HepG2 (cell line): ENCODE measurements at regions not wholly inside any gene's neighbourhood (a gene's known extent, or its start where the extent isn't known, plus 50 kb on each side); places are given as distances from the start of the nearest gene placed in this dataset.

Experiments
- BRCA1 ChIP-seq: sonication (generic); formaldehyde crosslinking; IDR thresholded peaks from 2 replicates; pipeline ENCODE4 v1.4.0; 2020; ENCODE audit warnings: missing genetic modification reagents
- CEBPB ChIP-seq: IDR thresholded peaks from 2 replicates; pipeline ENCODE4 v1.6.1; 2011; ENCODE audit warnings: low read depth, low read length, improper control_type of control experiment, borderline replicate concordance
- ETS1 ChIP-seq: sonication (generic); formaldehyde crosslinking; IDR thresholded peaks from 2 replicates; pipeline ENCODE4 v1.4.0; 2020; ENCODE audit warnings: missing genetic modification reagents
- HIC2 ChIP-seq: sonication (generic); formaldehyde crosslinking; IDR thresholded peaks from 2 replicates; pipeline ENCODE4 v1.9.0; 2022; ENCODE audit warnings: low read depth, missing genetic modification reagents
- MAFG ChIP-seq: sonication (generic); formaldehyde crosslinking; IDR thresholded peaks from 2 replicates; pipeline ENCODE4 v1.5.1; 2020; ENCODE audit warnings: mild to moderate bottlenecking, missing genetic modification reagents
- MAZ ChIP-seq, 2 experiments: sonication (generic) in 1 of 2; formaldehyde crosslinking in 1 of 2; IDR thresholded peaks; 2 replicates each; pipeline versions ENCODE4 v1.5.0 to v1.6.1; 2012 to 2020; ENCODE audit warnings: low read depth in 2 of 2, mild to moderate bottlenecking in 2 of 2, borderline replicate concordance in 1 of 2, improper control_type of control experiment in 1 of 2, low read length in 1 of 2, missing genetic modification reagents in 1 of 2, moderate library complexity in 1 of 2
- MED13 ChIP-seq: sonication (generic); formaldehyde crosslinking; IDR thresholded peaks from 2 replicates; pipeline ENCODE4 v1.5.0; 2020; ENCODE audit warnings: missing genetic modification reagents
- NFE2L2 ChIP-seq: fragments of 150-350 bp; IDR thresholded peaks from 2 replicates; pipeline ENCODE4 v1.6.1; 2014; ENCODE audit warnings: low read length
- POLR2AphosphoS2 ChIP-seq: IDR thresholded peaks from 2 replicates; pipeline ENCODE4 v1.6.1; 2011; ENCODE audit warnings: low read depth, low read length, improper control_type of control experiment
- POLR2G ChIP-seq: fragments of 200-400 bp; formaldehyde crosslinking; IDR thresholded peaks from 2 replicates; pipeline ENCODE4 v1.6.1; 2018; ENCODE audit warnings: mild to moderate bottlenecking, low read depth, low read length, moderate library complexity
- PRDM4 ChIP-seq: sonication (generic); formaldehyde crosslinking; IDR thresholded peaks from 2 replicates; pipeline ENCODE4 v1.9.0; 2021; ENCODE audit warnings: missing genetic modification reagents, borderline replicate concordance
- PTBP1 ChIP-seq: fragments of 200-400 bp; formaldehyde crosslinking; IDR thresholded peaks from 2 replicates; pipeline ENCODE4 v1.6.1; 2018; ENCODE audit warnings: low read length, low read depth; ENCODE audit not compliant: poor library complexity, severe bottlenecking
- SP2 ChIP-seq: sonication (generic); formaldehyde crosslinking; IDR thresholded peaks from 2 replicates; pipeline ENCODE4 v1.5.1; 2020; ENCODE audit warnings: mild to moderate bottlenecking, missing genetic modification reagents
- USF2 ChIP-seq, 2 experiments: sonication (generic) in 1 of 2; formaldehyde crosslinking in 1 of 2; IDR thresholded peaks; 2 replicates each; pipeline versions ENCODE4 v1.5.1 to v1.6.1; 2011 to 2020; ENCODE audit warnings: borderline replicate concordance in 1 of 2, low read depth in 1 of 2, low read length in 1 of 2, mild to moderate bottlenecking in 1 of 2, missing genetic modification reagents in 1 of 2, moderate library complexity in 1 of 2
- ZBTB46 ChIP-seq: sonication (generic); formaldehyde crosslinking; IDR thresholded peaks from 2 replicates; pipeline ENCODE4 v1.4.0; 2020; ENCODE audit warnings: mild to moderate bottlenecking, missing genetic modification reagents, borderline replicate concordance
- ZNF256 ChIP-seq: sonication (generic); formaldehyde crosslinking; conservative IDR thresholded peaks from 2 replicates; pipeline ENCODE4 v1.4.0; 2020; ENCODE audit warnings: missing genetic modification reagents
- ZNF350 ChIP-seq: sonication (generic); formaldehyde crosslinking; IDR thresholded peaks from 2 replicates; pipeline ENCODE4 v1.4.0; 2020; ENCODE audit warnings: mild to moderate bottlenecking, low read depth, missing genetic modification reagents, borderline replicate concordance
- ZNF430 ChIP-seq: sonication (generic); formaldehyde crosslinking; IDR thresholded peaks from 2 replicates; pipeline ENCODE4 v1.9.0; 2021; ENCODE audit warnings: mild to moderate bottlenecking, missing genetic modification reagents
- ZNF674 ChIP-seq: sonication (generic); formaldehyde crosslinking; IDR thresholded peaks from 2 replicates; pipeline ENCODE4 v1.5.0; 2020; ENCODE audit warnings: low read depth, mild to moderate bottlenecking, missing genetic modification reagents

GRCh38 chr4:123478859-123479345 lies 82.3 kb downstream of the SPRY1 start (continued):
- TF ChIP-seq SP2 (CRISPR knock-in tag) (no peak), ZNF350 (peak; percentile 96), PTBP1 (no peak), CEBPB (peak; percentile 98), ZBTB46 (no peak), MAFG (no peak), NFE2L2 (peak; percentile 22; the same call in 1 of the 2 replicates), MED13 (CRISPR knock-in tag) (peak; percentile 99), BRCA1 (CRISPR knock-in tag) (no peak), MAZ (IDR thresholded peaks at IDR 0.05; ENCODE audit: borderline replicate concordance, low read depth, low read length) (peak; percentile 84), MAZ (CRISPR knock-in tag; IDR thresholded peaks at IDR 0.05; ENCODE audit: low read depth) (peak; percentile 77), POLR2AphosphoS2 (no peak), ZNF256 (CRISPR knock-in tag) (peak; percentile 37; the same call in 1 of the 2 replicates), USF2 (IDR thresholded peaks at IDR 0.05; ENCODE audit: low read depth, low read length) (no peak), USF2 (CRISPR knock-in tag; IDR thresholded peaks at IDR 0.05; ENCODE audit: borderline replicate concordance) (no peak), ETS1 (CRISPR knock-in tag) (no peak), POLR2G (peak; percentile 54; the same call in 1 of the 2 replicates), PRDM4 (CRISPR knock-in tag) (no peak), HIC2 (peak; percentile 81), ZNF674 (CRISPR knock-in tag) (no peak), ZNF430 (CRISPR knock-in tag) (peak; percentile 95)
